Stimulated activated CD4-positive, alpha-beta T cell treated with anti-CD3 and anti-CD28 coated beads, Interleukin-2, amount 100 ng/mL, for 48 hours (primary cell): ENCODE measurements at regions not wholly inside any gene's neighbourhood (a gene's known extent, or its start where the extent isn't known, plus 50 kb on each side); places are given as distances from the start of the nearest gene placed in this dataset.

Source experiments
- DNase-seq, 2 donors: peaks; one replicate each; pipeline ENCODE4 v3.0.0-alpha.2; 2020

- no peak for DNase-seq
Observed at GRCh38 chr2:118738106-118738505, 109.3 kb downstream of the EN1 start.

DNA sequence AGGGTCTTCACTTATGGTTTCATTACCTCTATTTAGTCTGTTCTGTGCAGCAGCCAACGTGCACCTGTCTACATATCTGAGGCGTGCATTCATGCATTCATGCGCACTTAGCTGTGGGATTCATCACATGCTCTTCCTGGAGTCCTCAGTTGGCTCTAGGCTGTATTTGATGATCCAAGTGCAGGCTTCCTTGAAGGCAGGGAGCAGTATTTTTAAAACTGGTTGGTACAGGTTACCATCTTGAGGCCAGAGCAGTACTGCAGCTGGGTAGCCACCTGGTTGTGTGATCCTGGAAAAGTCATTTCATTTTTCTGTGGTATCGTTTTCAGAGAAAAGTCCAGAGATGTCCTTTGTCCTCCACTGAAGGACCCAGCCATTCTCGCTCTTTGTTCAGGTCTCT lies 109.8 kb downstream of the EN1 start:
- DNase-seq, result no peak

GRCh38 chr2:118732432-118732831 lies 115.0 kb downstream of the EN1 start:
- no peak for DNase-seq

DNA sequence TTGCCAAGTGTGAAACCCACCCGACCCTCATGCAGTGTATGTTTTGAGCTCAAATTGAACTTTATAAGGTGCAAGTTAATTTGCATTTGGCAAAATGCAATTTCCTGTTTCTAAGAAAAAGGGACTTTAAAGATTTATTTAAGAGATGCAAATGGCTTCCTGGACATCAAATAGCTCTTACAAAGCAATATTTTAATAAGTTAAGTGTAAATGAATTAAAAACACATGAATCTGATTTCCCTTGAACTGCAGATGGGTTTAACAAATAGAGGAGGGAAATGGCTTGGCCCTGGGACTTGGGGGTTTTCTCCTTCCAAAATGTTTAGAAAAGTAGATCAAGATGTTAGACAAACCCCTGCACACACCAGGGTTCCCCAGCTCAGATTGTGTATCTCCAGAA lies 116.0 kb downstream of the EN1 start:
- no peak for DNase-seq

GRCh38 chr2:118730405-118730804 lies 117.0 kb downstream of the EN1 start:
- no peak for DNase-seq

- no peak for DNase-seq
Observed at GRCh38 chr2:118729760-118730159, 117.7 kb downstream of the EN1 start.

DNA sequence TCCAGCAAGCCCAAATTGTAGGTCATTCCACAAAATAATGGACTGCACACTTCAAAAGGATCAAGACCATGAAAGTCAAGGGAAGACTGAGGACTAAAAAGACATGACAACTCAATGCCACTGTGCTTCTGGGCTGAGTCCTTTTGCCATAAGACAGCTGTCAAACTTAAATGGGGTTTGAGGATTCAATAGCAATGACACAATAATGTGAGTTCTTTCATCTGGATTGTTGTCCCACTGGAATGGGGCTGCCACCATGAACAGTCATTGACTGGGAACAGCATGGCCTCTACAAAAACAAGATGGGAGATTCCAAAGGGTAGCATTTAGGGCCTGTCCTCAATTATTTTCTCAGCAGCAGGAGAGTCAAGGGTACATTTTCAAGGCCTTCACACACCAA lies 118.5 kb downstream of the EN1 start:
- DNase-seq, result no peak

- DNase-seq, result no peak
Observed at GRCh38 chr2:118726821-118727220, 120.6 kb downstream of the EN1 start.

GRCh38 chr2:118723394-118723793 lies 124.1 kb downstream of the EN1 start:
- DNase-seq, result no peak

GRCh38 chr2:118722976-118723375 lies 124.5 kb downstream of the EN1 start:
- no peak for DNase-seq

- no peak for DNase-seq
Observed at GRCh38 chr2:118721817-118722551, 125.5 kb downstream of the EN1 start.

GRCh38 chr2:118720866-118721265 lies 126.6 kb downstream of the EN1 start:
- no peak for DNase-seq

DNA sequence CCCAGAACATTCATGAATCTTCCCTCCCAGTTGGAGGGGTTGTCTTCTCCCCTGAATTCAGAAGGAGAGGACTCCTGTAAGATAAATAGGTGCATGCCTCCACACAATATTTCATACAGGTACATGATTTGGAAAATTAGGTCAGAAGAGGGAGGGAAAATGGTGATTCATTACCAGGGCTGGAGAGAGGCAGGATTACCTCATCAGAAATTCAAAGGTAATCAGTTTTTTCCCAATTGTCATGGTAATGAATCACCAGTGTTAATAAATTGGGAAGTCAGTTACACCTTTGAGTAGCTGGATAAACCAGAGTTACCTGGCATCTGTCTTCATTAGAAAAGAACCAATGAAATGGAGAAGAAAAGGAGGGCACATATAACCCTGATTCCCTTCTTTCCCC lies 128.5 kb downstream of the EN1 start:
- DNase-seq, result no peak

GRCh38 chr2:118716102-118716501 lies 131.3 kb downstream of the EN1 start:
- DNase-seq, result no peak

GRCh38 chr2:118714118-118714517 lies 133.3 kb downstream of the EN1 start:
- DNase-seq, result no peak

DNA sequence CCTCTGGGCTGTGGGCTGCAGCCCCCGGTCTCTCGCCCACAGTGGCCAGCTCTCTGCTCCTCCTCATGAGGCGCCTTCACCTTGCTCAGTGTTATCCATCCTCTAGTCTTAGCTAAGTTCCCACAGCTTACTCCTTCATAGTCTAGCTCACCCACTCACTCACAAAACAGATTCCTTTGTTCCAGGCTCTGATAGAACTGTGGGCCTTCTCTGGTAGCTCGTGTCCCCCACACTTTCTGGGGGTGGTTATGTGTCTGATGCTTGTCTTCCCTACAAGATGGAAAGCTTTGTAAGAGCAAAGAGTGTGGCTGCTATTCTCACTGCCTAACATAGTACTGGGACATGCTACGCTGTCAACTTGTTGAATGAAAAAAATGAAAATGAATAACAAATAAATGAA lies 135.8 kb downstream of the EN1 start:
- DNase-seq, result no peak

DNA sequence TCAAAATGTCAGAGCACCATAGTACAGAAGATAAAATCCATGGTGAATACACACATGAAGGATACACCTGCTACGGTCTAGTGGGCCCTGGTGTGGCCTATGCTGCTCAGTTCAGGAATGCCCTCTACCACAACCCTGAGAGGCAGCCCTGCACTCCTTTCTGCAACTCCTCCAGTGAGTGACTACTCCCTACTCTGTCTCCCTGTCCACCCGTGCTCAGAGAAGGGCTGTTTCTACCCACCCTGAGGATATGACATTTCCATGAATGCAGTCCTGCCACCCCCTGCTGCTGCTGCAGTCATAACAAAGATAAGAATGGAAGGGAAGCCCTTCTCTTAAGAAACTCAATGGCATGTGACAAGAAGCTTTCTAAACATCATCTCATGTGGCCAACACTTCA lies 137.0 kb downstream of the EN1 start:
- DNase-seq, result no peak

DNA sequence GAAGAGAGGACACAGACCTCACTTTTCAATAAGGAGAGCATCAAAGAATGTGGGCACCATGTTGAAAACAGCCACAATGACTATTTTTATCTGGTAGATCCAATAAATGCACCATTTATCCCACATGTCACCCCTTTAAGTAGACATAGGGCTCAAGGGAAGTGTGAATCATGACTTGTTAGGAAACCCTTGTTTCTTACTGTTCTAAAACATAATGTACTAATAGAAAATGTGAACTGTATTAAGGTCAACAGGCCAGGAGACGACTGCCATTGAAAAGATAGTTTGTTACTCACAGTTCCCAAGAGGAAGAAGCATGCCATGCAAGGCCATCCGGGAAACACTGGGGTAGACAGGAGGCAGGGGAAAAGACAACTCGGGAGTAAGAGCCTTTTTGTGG lies 137.7 kb downstream of the EN1 start:
- DNase-seq, result no peak

GRCh38 chr2:118706844-118707243 lies 140.6 kb downstream of the EN1 start:
- DNase-seq, result no peak

- no peak for DNase-seq
Observed at GRCh38 chr2:118706371-118706770, 141.1 kb downstream of the EN1 start.

DNA sequence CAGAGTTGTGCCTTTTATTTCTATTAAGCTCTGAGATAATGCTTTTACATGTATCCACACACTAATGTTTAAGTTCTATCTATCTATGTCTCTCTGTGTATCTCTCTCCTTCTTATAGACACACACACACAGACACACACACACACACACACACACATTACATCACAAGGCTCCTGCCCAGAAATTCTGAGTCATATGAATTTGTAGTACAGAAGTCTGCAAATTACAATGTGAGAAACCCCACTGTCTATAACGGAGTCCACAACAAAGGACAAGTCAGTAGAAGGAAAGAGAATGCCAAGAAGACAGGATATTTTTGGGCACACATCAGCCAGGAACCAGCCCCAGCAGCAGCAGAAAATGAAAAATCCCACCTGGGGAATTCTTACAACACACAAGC lies 142.4 kb downstream of the EN1 start:
- DNase-seq, result no peak

- no peak for DNase-seq
Observed at GRCh38 chr2:118699447-118700175, 147.8 kb downstream of the EN1 start.

- no peak for DNase-seq
Observed at GRCh38 chr2:118698564-118698963, 148.9 kb downstream of the EN1 start.

DNA sequence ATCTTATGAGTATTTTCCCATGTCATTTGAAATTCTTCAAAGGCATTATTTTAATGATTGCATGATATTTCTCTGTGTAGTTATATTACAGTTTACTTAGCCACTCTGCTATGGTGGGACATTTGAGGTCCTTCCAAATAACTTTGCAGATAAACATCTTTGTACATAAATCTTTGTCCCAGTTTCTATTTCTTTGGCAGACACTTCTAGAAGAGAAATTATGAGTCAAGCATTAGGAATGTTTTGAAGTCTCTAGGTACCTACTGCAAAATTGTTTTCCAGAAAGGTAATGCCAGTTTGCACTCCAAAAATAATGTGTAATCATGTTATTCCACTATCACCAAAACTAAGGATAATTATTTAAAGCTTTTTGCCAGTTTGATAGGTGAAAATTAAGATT lies 149.7 kb downstream of the EN1 start:
- no peak for DNase-seq
